H1 (cell line): ENCODE measurements at regions not wholly inside any gene's neighbourhood (a gene's known extent, or its start where the extent isn't known, plus 50 kb on each side); places are given as distances from the start of the nearest gene placed in this dataset.

Experiments used
- CTCF ChIA-PET: fragments of 300-600 bp; sonication (Branson Sonifier 250); formaldehyde crosslinking; loops from one replicate; lab custom pipeline; 2021; ENCODE audit not compliant: partially characterized antibody; lab: Charles Lee
- POLR2A ChIA-PET: fragments of 300-600 bp; sonication (Branson Sonifier 250); formaldehyde crosslinking; loops from one replicate; lab custom pipeline; 2021; ENCODE audit warnings: inconsistent platforms; ENCODE audit not compliant: partially characterized antibody; lab: Charles Lee
- DNase-seq, 2 experiments: peaks; one replicate each; pipeline versions ENCODE4 v3.0.0 to v3.0.0-alpha.2; 2010 to 2022; ENCODE audit warnings: low spot score in 2 of 2, low read depth in 1 of 2, mixed read lengths in 1 of 2
- FAIRE-seq: peaks from 2 replicates; lab custom pipeline; 2011; peaks lifted over from hg19 to GRCh38; lab: Jason Lieb, UNC
- H2AFZ ChIP-seq: 2 replicates; pipeline ENCODE4 v1.8.1; 2012; ENCODE audit warnings: low read length, inconsistent platforms
- H2AK5ac ChIP-seq: 2 replicates; pipeline ENCODE4 v1.6.1; 2013; ENCODE audit warnings: low read depth, low read length
- H2BK120ac ChIP-seq: replicated peaks from 2 replicates; pipeline ENCODE3; 2013; ENCODE audit warnings: low read depth, low read length, inconsistent platforms
- H2BK12ac ChIP-seq: 2 replicates; pipeline ENCODE4 v1.6.1; 2013; ENCODE audit warnings: low read depth, low read length
- H2BK15ac ChIP-seq: 2 replicates; pipeline ENCODE4 v1.6.1; 2013; ENCODE audit warnings: low read length
- H2BK20ac ChIP-seq: 2 replicates; pipeline ENCODE4 v1.6.1; 2013; ENCODE audit warnings: low read length
- H2BK5ac ChIP-seq: 2 replicates; pipeline ENCODE4 v1.6.1; 2013; ENCODE audit warnings: low read depth, low read length
- H3K14ac ChIP-seq: 2 replicates; pipeline ENCODE4 v1.6.1; 2013; ENCODE audit warnings: inconsistent platforms; ENCODE audit not compliant: insufficient read length
- H3K18ac ChIP-seq: 2 replicates; pipeline ENCODE4 v1.6.1; 2013; ENCODE audit warnings: low read length; ENCODE audit errors: extremely low read depth
- H3K23ac ChIP-seq: 2 replicates; pipeline ENCODE4 v1.6.1; 2013; ENCODE audit warnings: inconsistent platforms; ENCODE audit not compliant: insufficient read length
- H3K23me2 ChIP-seq: 2 replicates; pipeline ENCODE4 v1.6.1; 2013; ENCODE audit warnings: low read depth, low read length
- H3K27ac ChIP-seq: 2 replicates; pipeline ENCODE4 v1.6.1; 2011; ENCODE audit warnings: low read depth, low read length, inconsistent platforms
- H3K27me3 ChIP-seq, 4 experiments: replicated peaks in 1 of 4; 1 replicate in 1 of 4; 2 replicates in 3 of 4; pipeline versions ENCODE4 v1.6.1 to v1.8.1; 2011 to 2013; ENCODE audit warnings: low read length in 3 of 4, mild to moderate bottlenecking in 3 of 4, inconsistent platforms in 2 of 4, mixed read lengths in 2 of 4, moderate library complexity in 1 of 4; ENCODE audit not compliant: control insufficient read depth in 3 of 4, insufficient read depth in 3 of 4; ENCODE audit errors: extremely low read depth in 1 of 4
- H3K36me3 ChIP-seq, 4 experiments: 2 replicates each; pipeline versions ENCODE4 v1.6.1 to v1.8.1; 2011 to 2013; ENCODE audit warnings: mild to moderate bottlenecking in 4 of 4, low read length in 3 of 4, moderate library complexity in 2 of 4, control low read depth in 1 of 4, inconsistent platforms in 1 of 4; ENCODE audit not compliant: insufficient read depth in 4 of 4, control insufficient read depth in 2 of 4
- H3K4ac ChIP-seq: replicated peaks from 2 replicates; pipeline ENCODE3; 2013; ENCODE audit warnings: low read length, low read depth, mixed read lengths, inconsistent platforms; ENCODE audit not compliant: insufficient read length
- H3K4me1 ChIP-seq, 4 experiments: replicated peaks in 1 of 4; 1 replicate in 1 of 4; 2 replicates in 3 of 4; pipeline versions ENCODE4 v1.6.1 to v1.8.1; 2011 to 2013; ENCODE audit warnings: low read length in 3 of 4, inconsistent platforms in 2 of 4, mixed read lengths in 1 of 4; ENCODE audit not compliant: insufficient read depth in 4 of 4, control insufficient read depth in 3 of 4
- H3K4me2 ChIP-seq, 2 experiments: 2 replicates each; pipeline versions ENCODE4 v1.6.1 to v1.8.1; 2011 to 2013; ENCODE audit warnings: low read depth in 2 of 2, low read length in 2 of 2, control low read depth in 1 of 2, inconsistent platforms in 1 of 2, mild to moderate bottlenecking in 1 of 2; ENCODE audit not compliant: insufficient read depth in 1 of 2
- H3K4me3 ChIP-seq, 4 experiments: fragments of 200-600, 300-600 bp in 1 of 4; sonication (generic), shearing (Covaris generic), sonication (Bioruptor Twin) in 1 of 4; 2 replicates each; pipeline versions ENCODE4 v1.5.1 to v1.8.1; 2011 to 2016; ENCODE audit warnings: low read length in 4 of 4, low read depth in 3 of 4, control low read depth in 2 of 4, inconsistent platforms in 2 of 4, mild to moderate bottlenecking in 2 of 4, mixed read lengths in 1 of 4, moderate library complexity in 1 of 4; ENCODE audit not compliant: insufficient read depth in 2 of 4; ENCODE audit errors: extremely low read depth in 1 of 4
- H3K56ac ChIP-seq: replicated peaks from 2 replicates; pipeline ENCODE3; 2013; ENCODE audit warnings: low read depth, mild to moderate bottlenecking, mixed read lengths, low read length, inconsistent platforms; ENCODE audit not compliant: insufficient read length
- H3K79me1 ChIP-seq: 2 replicates; pipeline ENCODE4 v1.6.1; 2013; ENCODE audit warnings: low read depth, low read length, control low read depth
- H3K79me2 ChIP-seq, 2 experiments: 2 replicates each; pipeline versions ENCODE4 v1.6.1 to v1.8.1; 2012 to 2013; ENCODE audit warnings: low read length in 2 of 2, mild to moderate bottlenecking in 2 of 2, inconsistent platforms in 1 of 2; ENCODE audit not compliant: insufficient read depth in 2 of 2, control insufficient read depth in 1 of 2
- H3K9ac ChIP-seq, 4 experiments: replicated peaks in 1 of 4; 1 replicate in 1 of 4; 2 replicates in 3 of 4; pipeline versions ENCODE4 v1.6.1 to v1.8.1; 2011 to 2013; ENCODE audit warnings: low read depth in 3 of 4, low read length in 3 of 4, control low read depth in 2 of 4, mild to moderate bottlenecking in 2 of 4, moderate library complexity in 2 of 4, inconsistent platforms in 1 of 4; ENCODE audit errors: extremely low read depth in 1 of 4
- H3K9me3 ChIP-seq, 2 experiments: 2 replicates each; pipeline versions ENCODE4 v1.6.1 to v1.8.1; 2012 to 2013; ENCODE audit warnings: mild to moderate bottlenecking in 2 of 2, moderate library complexity in 2 of 2, control low read depth in 1 of 2, inconsistent platforms in 1 of 2, low read depth in 1 of 2, low read length in 1 of 2, mixed read lengths in 1 of 2; ENCODE audit not compliant: insufficient read depth in 2 of 2
- H4K20me1 ChIP-seq, 2 experiments: replicated peaks in 1 of 2; 2 replicates each; pipeline versions ENCODE3 to v1.8.1; 2011 to 2013; ENCODE audit warnings: inconsistent platforms in 2 of 2, low read length in 2 of 2, mild to moderate bottlenecking in 1 of 2; ENCODE audit not compliant: insufficient read depth in 2 of 2, control insufficient read depth in 1 of 2
- H4K5ac ChIP-seq: 2 replicates; pipeline ENCODE4 v1.6.1; 2013; ENCODE audit warnings: low read length, low read depth, mixed read lengths, inconsistent platforms; ENCODE audit not compliant: insufficient read length
- H4K8ac ChIP-seq: 2 replicates; pipeline ENCODE4 v1.8.0; 2013; ENCODE audit warnings: mild to moderate bottlenecking, moderate library complexity, low read length, inconsistent platforms; ENCODE audit not compliant: insufficient read depth; ENCODE audit errors: extremely low read depth
- H4K91ac ChIP-seq: replicated peaks from 2 replicates; pipeline ENCODE3; 2013; ENCODE audit warnings: low read length, mixed read lengths, inconsistent platforms; ENCODE audit not compliant: insufficient read length
- CBX5 ChIP-seq: fragments of 300-800, 300-1000 bp; sonication (generic); IDR thresholded peaks from 2 replicates; pipeline ENCODE4 v1.7.1; 2016; ENCODE audit warnings: antibody characterized with exemption, low read length, low read depth
- JUN ChIP-seq: IDR thresholded peaks from 2 replicates; pipeline ENCODE4 v1.6.1; 2011; ENCODE audit warnings: low read depth, mild to moderate bottlenecking, improper control_type of control experiment, low read length
- MAX ChIP-seq: IDR thresholded peaks from 2 replicates; pipeline ENCODE4 v1.6.1; 2012; ENCODE audit warnings: inconsistent platforms
- POLR2AphosphoS5 ChIP-seq: IDR thresholded peaks from 2 replicates; pipeline ENCODE4 v1.6.1; 2011; ENCODE audit warnings: low read depth, low read length
- RBBP5 ChIP-seq: IDR thresholded peaks from 2 replicates; pipeline ENCODE4 v1.7.1; 2012; ENCODE audit warnings: low read depth, mild to moderate bottlenecking, inconsistent platforms, low read length, moderate library complexity, borderline replicate concordance
- RFX5 ChIP-seq: IDR thresholded peaks from 2 replicates; pipeline ENCODE4 v1.6.1; 2011; ENCODE audit warnings: low read depth, low read length, improper control_type of control experiment, borderline replicate concordance
- SAP30 ChIP-seq: fragments of 300-600 bp; sonication (generic); IDR thresholded peaks from 2 replicates; pipeline ENCODE4 v1.7.1; 2012; ENCODE audit warnings: low read length, moderate library complexity, mild to moderate bottlenecking, inconsistent platforms; ENCODE audit not compliant: insufficient read depth, insufficient replicate concordance
- SP1 ChIP-seq: IDR thresholded peaks from 2 replicates; pipeline ENCODE4 v1.6.1; 2011; ENCODE audit warnings: low read depth, low read length
- TAF7 ChIP-seq: optimal IDR thresholded peaks from 2 replicates; pipeline ENCODE3; 2011; ENCODE audit warnings: low read depth, mild to moderate bottlenecking, inconsistent platforms, low read length, moderate library complexity, borderline replicate concordance
- TCF12 ChIP-seq: IDR thresholded peaks from 2 replicates; pipeline ENCODE4 v1.6.1; 2011; ENCODE audit warnings: low read depth, mild to moderate bottlenecking, low read length
- WGBS, 2 experiments: shearing (Covaris generic) in 1 of 2; methylation state at CpG; one replicate each; pipeline versions ENCODE4 v1.1.6 to v1.1.7; 2013 to 2015; ENCODE audit warnings: low lambda C conversion rate in 2 of 2, mixed read lengths in 2 of 2, inconsistent platforms in 1 of 2, low coverage in 1 of 2, missing lambda C conversion rate in 1 of 2; ENCODE audit not compliant: insufficient replicate concordance in 2 of 2, insufficient coverage in 1 of 2, insufficient read length in 1 of 2; ENCODE audit errors: extremely low coverage in 1 of 2, missing lambda C conversion rate in 1 of 2; 5-methylcytosine and 5-hydroxymethylcytosine counted together

- Histone ChIP-seq H3K79me2 (no peaks in the 10 kb centered on the region), H3K56ac (no peak overlapping the region), H2AFZ (no peak overlapping the region), H3K23ac (no peak overlapping the region), H3K36me3 (no peaks in the 10 kb centered on the region), H2BK20ac (no peak overlapping the region), H3K9me3 (no peaks in the 10 kb centered on the region), H4K20me1 (no peaks in the 10 kb centered on the region)
- CTCF ChIA-PET = no interaction called here
- 86% methylated on average over 3 of the region's 3 CpGs; no CpG with 5 or more reads in 1 of the 2 experiments for WGBS, 2 experiments
- TF ChIP-seq JUN (no peak), SP1 (no peak), TCF12 (no peak), POLR2AphosphoS5 (no peak), RFX5 (no peak), MAX (no peak), CBX5 (no peak), RBBP5 (no peak), SAP30 (no peak), TAF7 (no peak)
- TF ChIP-seq, all 59 proteins: peak for 0
- Histone ChIP-seq H3K9ac (no peak overlapping the region), H3K4me2 (no peak overlapping the region), H2BK12ac (no peak overlapping the region), H4K91ac (no peak overlapping the region), H3K4me3 (no peak overlapping the region), H3K4ac (no peak overlapping the region), H2AK5ac (no peak overlapping the region), H3K4me1 (no peaks in the 10 kb centered on the region), H2BK5ac (no peak overlapping the region), H4K5ac (no peak overlapping the region), H2BK15ac (no peak overlapping the region), H3K23me2 (no peaks in the 10 kb centered on the region), H3K79me1 (no peaks in the 10 kb centered on the region), H3K27me3 (no peaks in the 10 kb centered on the region), H3K27ac (no peak overlapping the region), H2BK120ac (no peak overlapping the region), H3K18ac (no peak overlapping the region), H3K14ac (no peak overlapping the region), H4K8ac (no peak overlapping the region)
- POLR2A ChIA-PET = interaction anchor here (0.6 kb wide), 1 partner anchor 158 kb away, joined by 3 read pairs; no protein-coding TSS in a partner anchor
- DNase-seq (no peak), FAIRE-seq (no peak)
Measured at GRCh38 chr13:58181111-58181510, 549.6 kb downstream of the PCDH17 start.
